Effector memory CD8-positive, alpha-beta T cell (primary cell): ENCODE measurements at regions not wholly inside any gene's neighbourhood (a gene's known extent, or its start where the extent isn't known, plus 50 kb on each side); places are given as distances from the start of the nearest gene placed in this dataset.

Experiments
- ATAC-seq: fragments of 150-1000 bp; cut with Tn5 transposase; replicated peaks from 2 replicates; pipeline ENCODE4 v1.10.0; 2021; ENCODE audit warnings: mild to moderate bottlenecking, moderate library complexity
- DNase-seq, 3 experiments: peaks; one replicate each; pipeline ENCODE4 v3.0.0; 2021
- H3K27ac Mint-ChIP-seq, 2 donors: one replicate each; pipeline ENCODE4 v1.8.0; 2022; ENCODE audit warnings: mild to moderate bottlenecking in 2 of 2, mixed read lengths in 2 of 2, moderate library complexity in 2 of 2
- H3K27me3 Mint-ChIP-seq, 2 donors: one replicate each; pipeline ENCODE4 v1.8.0; 2022; ENCODE audit warnings: mixed read lengths in 2 of 2
- H3K36me3 Mint-ChIP-seq: one replicate; pipeline ENCODE4 v1.8.0; 2022; ENCODE audit warnings: mild to moderate bottlenecking, moderate library complexity, mixed read lengths; ENCODE audit not compliant: insufficient read depth
- H3K4me1 Mint-ChIP-seq, 2 donors: one replicate each; pipeline ENCODE4 v1.8.0; 2022; ENCODE audit warnings: low read depth in 2 of 2, mixed read lengths in 2 of 2
- H3K4me3 Mint-ChIP-seq, 2 donors: one replicate each; pipeline ENCODE4 v1.8.0; 2022; ENCODE audit warnings: mild to moderate bottlenecking in 2 of 2, mixed read lengths in 2 of 2, moderate library complexity in 2 of 2
- H3K9me3 Mint-ChIP-seq, 2 donors: one replicate each; pipeline ENCODE4 v1.8.0; 2022; ENCODE audit warnings: mixed read lengths in 2 of 2

- no peak overlapping the region for H3K4me3 Mint-ChIP-seq
- H3K9me3 Mint-ChIP-seq: no peaks in the 10 kb centered on the region
- peaks cover 0 to 8% of the 10 kb centered on the region in 2 donors for H3K27me3 Mint-ChIP-seq
- no peaks in the 10 kb centered on the region for H3K4me1 Mint-ChIP-seq
- ATAC-seq (no peak), DNase-seq (no peak)
- no peak overlapping the region for H3K27ac Mint-ChIP-seq
- no peaks in the 10 kb centered on the region for H3K36me3 Mint-ChIP-seq
Measured at GRCh38 chr15:81859737-81860516, 185.9 kb downstream of the MEX3B start.

- Mint-ChIP-seq H3K36me3 (no peaks in the 10 kb centered on the region), H3K4me1 (no peaks in the 10 kb centered on the region), H3K9me3 (no peaks in the 10 kb centered on the region), H3K27me3 (peaks cover 0 to 8% of the 10 kb centered on the region in 2 donors), H3K27ac (no peak overlapping the region), H3K4me3 (no peak overlapping the region)
- no peak for ATAC-seq
- DNase-seq: no peak
Measured at GRCh38 chr15:81858586-81858985, 187.2 kb downstream of the MEX3B start.

DNA sequence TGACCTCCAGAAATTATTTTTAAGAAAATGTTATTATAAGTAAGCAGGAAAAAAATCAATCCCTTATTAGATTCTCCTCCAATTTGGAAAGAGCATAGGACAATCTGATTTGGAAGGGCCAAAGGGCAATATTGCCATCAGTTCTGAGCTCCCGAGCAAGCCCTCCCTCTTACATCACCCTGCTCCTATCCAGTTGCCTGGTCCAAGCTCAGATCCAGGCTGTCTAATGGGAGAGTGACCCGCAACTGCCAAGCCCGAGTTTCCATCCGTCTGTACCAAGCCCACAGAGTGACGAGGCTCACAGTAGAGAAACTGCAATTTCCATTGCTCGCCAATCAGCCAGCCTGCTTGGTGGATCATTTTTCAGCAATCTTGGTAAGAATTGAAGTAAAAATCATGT, 187.7 kb downstream of the MEX3B start:
- ATAC-seq: no peak
- Mint-ChIP-seq H3K36me3 (no peaks in the 10 kb centered on the region), H3K27me3 (peaks cover 0 to 8% of the 10 kb centered on the region in 2 donors), H3K27ac (no peak overlapping the region), H3K9me3 (no peaks in the 10 kb centered on the region), H3K4me1 (no peaks in the 10 kb centered on the region), H3K4me3 (no peak overlapping the region)
- DNase-seq: no peak

GRCh38 chr15:81856634-81857026, 189.2 kb downstream of the MEX3B start:
- no peak for DNase-seq
- Mint-ChIP-seq H3K27me3 (peaks cover 0 to 8% of the 10 kb centered on the region in 2 donors), H3K36me3 (no peaks in the 10 kb centered on the region), H3K9me3 (no peaks in the 10 kb centered on the region), H3K4me3 (no peak overlapping the region), H3K27ac (no peak overlapping the region), H3K4me1 (no peaks in the 10 kb centered on the region)
- ATAC-seq: no peak

GRCh38 chr15:81856001-81856633, 189.7 kb downstream of the MEX3B start:
- Mint-ChIP-seq H3K4me3 (no peak overlapping the region), H3K36me3 (no peaks in the 10 kb centered on the region), H3K27me3 (peaks cover 0 to 11% of the 10 kb centered on the region in 2 donors), H3K27ac (no peak overlapping the region), H3K9me3 (no peaks in the 10 kb centered on the region), H3K4me1 (no peaks in the 10 kb centered on the region)
- DNase-seq (no peak), ATAC-seq (no peak)

- DNase-seq (no peak), ATAC-seq (no peak)
- H3K27ac Mint-ChIP-seq: no peak overlapping the region
- H3K36me3 Mint-ChIP-seq: no peaks in the 10 kb centered on the region
- no peaks in the 10 kb centered on the region for H3K9me3 Mint-ChIP-seq
- no peak overlapping the region for H3K4me3 Mint-ChIP-seq
- H3K4me1 Mint-ChIP-seq: no peaks in the 10 kb centered on the region
- H3K27me3 Mint-ChIP-seq: peaks cover 0 to 23% of the 10 kb centered on the region in 2 donors
Measured at GRCh38 chr15:81853150-81853748, 192.6 kb downstream of the MEX3B start.

DNA sequence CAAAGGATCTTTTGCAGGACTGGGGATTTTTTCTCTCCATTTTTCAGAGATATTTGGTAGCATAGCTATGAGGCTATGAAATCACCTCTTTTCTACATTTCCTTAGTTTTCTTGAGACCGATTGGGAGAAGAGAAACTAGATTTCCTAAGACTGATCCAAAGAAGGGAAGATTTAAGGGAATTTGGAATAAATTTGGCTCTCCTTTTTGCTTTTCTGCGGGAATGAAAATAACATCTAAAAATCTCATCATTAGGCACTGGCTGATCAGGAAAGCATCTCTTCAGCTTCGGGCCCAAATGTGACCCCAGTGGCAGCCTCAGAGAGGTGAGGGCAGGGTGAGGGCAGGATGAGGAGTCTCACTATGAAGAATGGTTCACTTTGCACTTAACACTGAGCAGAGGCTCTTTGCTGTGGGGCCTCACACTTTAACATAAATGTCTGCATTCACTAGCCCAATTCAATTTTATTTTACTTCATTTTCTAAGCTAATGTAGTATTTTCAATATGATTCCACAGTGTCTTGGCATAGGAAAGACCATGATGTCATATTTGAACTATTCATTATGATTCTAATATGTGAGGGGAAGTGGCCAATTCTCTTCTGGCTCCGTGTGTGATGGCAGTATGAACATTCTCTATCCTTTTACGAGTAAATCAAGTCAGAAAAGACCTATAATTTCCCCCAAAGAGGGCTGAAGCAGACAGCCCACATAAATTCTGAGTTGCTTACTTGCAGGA, 193.2 kb downstream of the MEX3B start:
- DNase-seq (no peak), ATAC-seq (no peak)
- no peaks in the 10 kb centered on the region for H3K4me1 Mint-ChIP-seq
- no peaks in the 10 kb centered on the region for H3K36me3 Mint-ChIP-seq
- no peaks in the 10 kb centered on the region for H3K9me3 Mint-ChIP-seq
- H3K4me3 Mint-ChIP-seq: no peak overlapping the region
- H3K27me3 Mint-ChIP-seq: peaks cover 0 to 23% of the 10 kb centered on the region in 2 donors
- no peak overlapping the region for H3K27ac Mint-ChIP-seq

GRCh38 chr15:81851757-81852156, 194.1 kb downstream of the MEX3B start:
- Mint-ChIP-seq H3K27ac (peak overlapping the region in 1 of 2 donors; percentile 41), H3K9me3 (no peaks in the 10 kb centered on the region), H3K4me3 (no peak overlapping the region), H3K27me3 (peaks cover 0 to 23% of the 10 kb centered on the region in 2 donors), H3K36me3 (no peaks in the 10 kb centered on the region), H3K4me1 (no peaks in the 10 kb centered on the region)
- no peak for ATAC-seq
- no peak for DNase-seq

DNA sequence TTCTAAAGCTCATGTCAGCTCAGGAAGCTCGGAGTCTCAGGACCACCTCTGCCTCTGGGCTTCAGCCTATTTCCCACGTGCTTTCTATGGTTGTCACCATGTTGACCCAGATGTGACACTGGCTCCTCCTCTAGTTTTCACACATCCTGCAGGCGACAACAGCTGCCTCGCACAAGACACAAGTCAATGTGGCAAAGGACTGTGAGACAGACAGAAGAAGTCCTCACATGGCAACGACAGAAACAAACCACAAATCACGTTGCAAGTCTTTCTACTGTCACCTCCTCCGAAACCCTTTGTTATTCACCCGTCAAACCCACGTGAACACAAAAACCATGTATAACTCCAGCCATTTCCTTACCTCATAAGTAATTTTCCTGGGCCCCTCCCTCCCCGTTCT, 194.5 kb downstream of the MEX3B start:
- ATAC-seq: no peak
- H3K4me3 Mint-ChIP-seq: no peak overlapping the region
- peak in 1 of 3 experiments; percentile 3 for DNase-seq
- peaks cover 0 to 24% of the 10 kb centered on the region in 2 donors for H3K27me3 Mint-ChIP-seq
- peak overlapping the region in 1 of 2 donors; percentile 41 for H3K27ac Mint-ChIP-seq
- no peaks in the 10 kb centered on the region for H3K9me3 Mint-ChIP-seq
- no peaks in the 10 kb centered on the region for H3K4me1 Mint-ChIP-seq
- H3K36me3 Mint-ChIP-seq: no peaks in the 10 kb centered on the region

DNA sequence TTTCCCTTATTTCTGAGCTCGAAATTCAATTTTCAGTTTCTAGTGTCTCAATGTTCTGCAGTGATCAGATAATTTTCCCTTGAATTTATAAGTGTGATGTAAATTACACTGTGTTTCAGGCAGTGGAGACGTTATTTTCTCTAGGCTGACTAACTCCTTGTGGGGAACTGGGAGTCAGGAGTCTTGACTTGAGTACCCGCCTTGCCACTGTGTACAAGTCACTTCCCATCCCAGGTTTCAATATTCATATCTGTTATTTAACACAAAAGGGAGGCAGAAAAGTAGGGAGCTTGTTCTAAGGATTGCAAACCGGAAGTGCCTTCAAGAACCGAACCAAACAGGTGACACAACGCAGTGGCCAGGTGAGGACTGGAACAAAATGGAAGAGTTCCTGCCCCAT, 196.5 kb downstream of the MEX3B start:
- Mint-ChIP-seq H3K36me3 (no peaks in the 10 kb centered on the region), H3K27me3 (peaks cover 0 to 37% of the 10 kb centered on the region in 2 donors), H3K27ac (peak overlapping the region in 1 of 2 donors; percentile 6), H3K4me1 (no peaks in the 10 kb centered on the region), H3K4me3 (no peak overlapping the region), H3K9me3 (no peaks in the 10 kb centered on the region)
- DNase-seq (no peak), ATAC-seq (no peak)

DNA sequence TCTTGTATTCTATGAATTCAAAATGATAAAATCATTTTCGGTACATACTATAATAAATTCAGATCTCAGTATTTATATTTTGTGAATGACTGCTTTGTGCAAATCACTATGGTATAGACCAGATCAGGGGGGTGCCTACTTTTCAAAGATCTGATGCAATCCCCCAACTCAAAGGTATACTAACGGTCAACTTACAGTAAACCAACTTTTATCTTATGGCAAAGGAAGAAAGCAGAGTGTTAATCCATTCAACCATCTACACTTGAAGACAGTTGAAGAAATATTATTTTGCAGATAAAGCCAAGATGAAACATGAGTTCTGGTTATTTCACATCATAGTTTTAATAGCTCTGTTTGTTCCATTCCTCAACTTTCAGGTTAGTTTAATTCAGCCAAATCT, 197.1 kb downstream of the MEX3B start:
- Mint-ChIP-seq H3K27me3 (peaks cover 0 to 37% of the 10 kb centered on the region in 2 donors), H3K4me1 (no peaks in the 10 kb centered on the region), H3K27ac (no peak overlapping the region), H3K4me3 (no peak overlapping the region), H3K36me3 (no peaks in the 10 kb centered on the region), H3K9me3 (no peaks in the 10 kb centered on the region)
- DNase-seq: no peak
- ATAC-seq: no peak

DNA sequence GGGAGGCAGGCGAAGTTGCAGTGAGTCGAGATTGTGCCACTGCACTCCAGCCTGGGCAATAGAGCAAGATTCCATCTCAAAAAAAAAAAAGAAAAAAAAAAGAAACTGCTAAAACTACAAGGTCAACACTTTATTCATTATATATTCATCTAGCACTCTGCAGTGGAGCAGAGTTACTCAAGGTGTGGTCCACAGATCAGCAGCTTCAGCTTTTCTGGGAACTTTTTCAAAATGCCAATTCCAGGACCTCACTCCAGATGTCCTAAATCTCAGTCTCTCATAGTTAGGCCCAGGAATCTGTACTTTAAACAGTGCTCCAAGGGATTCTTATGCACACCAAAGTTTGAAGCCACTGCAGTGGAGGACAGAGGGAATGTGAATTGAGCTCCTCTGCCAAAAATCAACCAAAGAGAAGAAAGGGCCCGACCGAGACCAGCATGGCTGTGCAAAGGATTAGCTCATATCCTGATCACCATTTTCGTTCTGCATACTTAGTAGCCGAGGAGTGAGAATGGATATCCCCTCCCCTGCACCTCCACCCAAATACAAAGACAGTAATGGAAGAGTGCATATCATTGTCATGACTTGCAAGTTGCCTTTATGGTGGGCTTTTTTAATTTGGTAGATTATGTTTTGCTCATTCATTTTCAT, 201.9 kb downstream of the MEX3B start:
- ATAC-seq (no peak), DNase-seq (no peak)
- Mint-ChIP-seq H3K27me3 (peaks cover 0 to 14% of the 10 kb centered on the region in 2 donors), H3K4me3 (no peak overlapping the region), H3K36me3 (no peaks in the 10 kb centered on the region), H3K4me1 (no peaks in the 10 kb centered on the region), H3K27ac (no peak overlapping the region), H3K9me3 (no peaks in the 10 kb centered on the region)

DNA sequence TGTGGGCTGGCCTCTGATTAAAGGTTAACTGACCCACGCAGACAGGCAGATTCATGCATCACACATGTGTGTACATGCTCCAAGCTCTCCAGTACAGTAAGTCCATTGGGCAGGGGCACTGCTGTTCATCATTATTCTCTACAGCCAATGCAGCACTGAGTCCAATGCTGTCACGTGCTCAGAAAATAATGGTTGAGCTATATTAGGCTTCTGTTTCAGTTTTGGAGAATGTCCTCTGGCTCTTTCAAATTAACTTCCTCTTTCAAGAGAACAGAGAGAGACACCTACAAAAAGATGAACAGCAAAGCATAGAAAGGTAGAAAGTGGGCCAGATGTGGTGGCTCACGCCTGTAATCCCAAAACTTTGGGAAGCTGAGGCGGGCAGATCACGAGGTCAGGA, 202.6 kb downstream of the MEX3B start:
- peaks cover 0 to 14% of the 10 kb centered on the region in 2 donors for H3K27me3 Mint-ChIP-seq
- no peaks in the 10 kb centered on the region for H3K4me1 Mint-ChIP-seq
- no peak overlapping the region for H3K4me3 Mint-ChIP-seq
- H3K36me3 Mint-ChIP-seq: no peaks in the 10 kb centered on the region
- H3K27ac Mint-ChIP-seq: no peak overlapping the region
- ATAC-seq: no peak
- no peaks in the 10 kb centered on the region for H3K9me3 Mint-ChIP-seq
- DNase-seq: no peak
